HG02588 (cell line): ENCODE measurements at regions not wholly inside any gene's neighbourhood (a gene's known extent, or its start where the extent isn't known, plus 50 kb on each side); places are given as distances from the start of the nearest gene placed in this dataset.
"Not testable (repeated sequence)": the region's sequence is repeated elsewhere in the genome, so short reads cannot be mapped to it uniquely, and the experiment has no call there.

Source experiments
- ATAC-seq: cut with Tn5 transposase; IDR thresholded peaks from one replicate; pipeline ENCODE4 v1.9.1; 2021; ENCODE audit warnings: mild to moderate bottlenecking, moderate library complexity; ENCODE audit not compliant: unreplicated experiment

DNA sequence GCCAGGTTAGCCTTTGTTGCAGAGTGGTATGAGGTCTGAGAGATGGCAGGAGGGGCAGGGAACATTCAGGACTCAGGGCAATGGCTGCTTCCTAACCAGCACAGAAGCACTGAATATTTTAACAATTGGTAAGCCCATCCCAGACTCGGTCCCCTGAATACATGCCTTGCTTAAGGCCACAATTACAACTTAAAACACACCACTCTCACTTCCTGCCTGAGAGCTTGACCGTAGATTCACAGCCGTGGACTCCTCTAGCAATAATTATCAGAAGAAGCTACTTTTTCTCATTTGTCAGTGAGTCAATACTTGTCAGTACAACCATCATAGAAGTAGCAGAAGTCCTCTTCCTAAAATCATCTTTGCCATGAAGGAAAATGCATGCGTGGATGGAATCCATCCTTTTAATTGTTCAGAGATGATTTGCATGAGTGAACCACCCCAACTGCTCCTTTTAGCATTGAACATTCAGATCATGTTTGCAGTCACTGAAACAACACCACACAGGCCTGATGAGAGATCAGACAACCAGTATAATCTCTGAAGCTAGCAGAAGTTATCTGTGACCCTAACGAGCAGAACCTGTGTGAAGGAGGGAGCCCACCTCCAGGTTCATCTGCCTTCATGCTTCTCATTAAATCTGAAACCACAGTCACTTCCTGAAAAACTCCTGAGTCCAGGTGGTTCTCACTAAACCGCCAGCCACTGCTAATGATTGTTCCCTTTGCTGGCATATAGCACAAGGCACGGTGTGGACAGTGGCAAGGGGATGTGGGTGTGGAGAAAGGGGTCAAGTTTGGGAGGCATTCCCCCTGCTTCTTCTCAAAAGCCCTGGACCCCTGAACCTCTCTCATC is 333.9 kb upstream of the CNR1 start:
- peak; percentile 85 for ATAC-seq

DNA sequence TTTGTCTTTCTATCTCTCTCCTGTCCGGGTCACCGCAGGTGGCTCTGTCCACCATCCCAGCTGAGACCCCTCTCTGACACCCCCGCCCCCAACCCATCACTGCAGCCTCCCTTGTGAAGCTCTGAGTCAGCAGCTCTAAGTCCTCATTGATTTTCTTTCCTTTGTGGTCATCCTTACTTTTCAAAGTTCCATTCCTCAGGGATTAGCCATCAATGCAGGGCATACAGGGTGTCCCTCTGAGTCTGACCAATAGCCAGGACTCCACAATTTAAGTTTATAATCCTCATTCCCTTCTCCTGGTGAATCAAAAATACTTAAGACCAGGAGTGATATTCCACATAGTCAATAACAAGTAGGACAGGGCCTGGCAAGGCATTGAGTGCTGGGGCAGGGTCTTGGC is 333.3 kb upstream of the CNR1 start:
- ATAC-seq = no peak

DNA sequence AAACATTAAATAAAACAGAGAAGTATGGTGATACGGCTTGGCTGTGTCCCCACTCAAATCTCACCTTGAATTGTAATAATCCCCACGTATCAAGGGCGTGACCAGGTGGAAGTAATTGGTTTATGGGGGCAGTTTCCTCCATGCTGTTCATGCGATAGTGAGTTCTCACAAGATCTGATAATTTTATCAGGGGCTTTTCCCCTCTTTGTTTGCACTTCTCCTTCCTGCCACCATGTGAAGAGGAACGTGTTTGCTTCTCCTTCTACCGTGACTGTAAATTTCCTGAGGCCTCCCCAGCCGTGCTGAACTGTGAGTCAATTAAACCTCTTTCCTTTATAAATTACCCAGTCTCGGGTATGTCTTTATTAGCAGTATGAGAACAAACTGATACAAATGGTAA is 331.3 kb upstream of the CNR1 start:
- ATAC-seq = not testable (repeated sequence)

DNA sequence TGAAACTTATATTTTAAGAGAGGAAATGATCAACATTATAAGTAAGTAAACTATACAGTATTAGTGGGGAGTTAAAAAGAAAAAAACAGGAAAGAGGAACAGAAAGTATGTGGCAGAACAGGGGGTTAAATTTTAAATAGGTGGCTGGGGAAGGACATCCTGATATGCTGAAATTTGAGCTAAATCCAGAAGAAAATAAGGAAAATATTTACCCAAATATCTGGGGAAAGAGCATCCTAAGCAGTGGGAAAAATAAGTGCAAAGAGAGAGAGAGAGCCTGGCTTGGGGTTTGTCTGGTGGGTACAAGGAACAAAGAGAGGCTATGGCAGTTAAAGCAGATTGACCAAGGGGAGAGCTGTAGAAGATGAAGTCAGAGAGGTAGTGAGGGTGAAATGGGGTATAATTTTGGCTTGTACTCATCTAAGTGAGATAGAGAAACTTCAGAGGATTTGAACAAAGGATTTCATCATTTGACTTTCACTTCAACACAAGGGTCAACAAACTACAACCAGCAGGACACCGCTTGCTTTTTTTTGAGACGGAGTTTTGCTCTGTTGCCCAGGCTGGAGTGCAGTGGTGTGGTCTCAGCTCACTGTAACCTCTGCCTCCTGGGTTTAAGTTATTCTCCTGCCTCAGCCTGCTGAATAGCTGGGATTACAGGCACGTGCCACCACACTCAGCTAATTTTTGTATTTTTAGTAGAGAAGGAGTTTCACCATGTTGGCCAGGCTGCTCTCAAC is 328.4 kb upstream of the CNR1 start:
- ATAC-seq = peak; percentile 64

DNA sequence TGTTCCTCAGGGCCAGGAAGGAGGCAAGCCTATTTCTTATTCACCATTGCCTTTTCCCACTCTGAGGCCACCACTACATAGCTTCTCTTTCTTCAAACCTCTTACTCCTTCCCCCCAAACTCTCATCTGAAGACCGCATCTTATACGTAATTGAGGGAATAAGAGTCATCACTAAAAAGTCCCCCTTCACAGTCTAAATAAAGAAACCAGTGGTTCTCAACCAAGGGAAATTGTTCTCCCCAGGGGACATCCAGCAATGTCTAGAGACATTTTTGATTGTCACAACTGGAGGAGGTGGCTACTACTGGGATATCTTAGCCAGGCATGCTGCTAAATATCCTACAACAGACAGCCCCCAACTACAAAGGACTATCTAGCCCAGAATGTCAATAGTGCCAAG is 327.6 kb upstream of the CNR1 start:
- ATAC-seq = peak; percentile 37

DNA sequence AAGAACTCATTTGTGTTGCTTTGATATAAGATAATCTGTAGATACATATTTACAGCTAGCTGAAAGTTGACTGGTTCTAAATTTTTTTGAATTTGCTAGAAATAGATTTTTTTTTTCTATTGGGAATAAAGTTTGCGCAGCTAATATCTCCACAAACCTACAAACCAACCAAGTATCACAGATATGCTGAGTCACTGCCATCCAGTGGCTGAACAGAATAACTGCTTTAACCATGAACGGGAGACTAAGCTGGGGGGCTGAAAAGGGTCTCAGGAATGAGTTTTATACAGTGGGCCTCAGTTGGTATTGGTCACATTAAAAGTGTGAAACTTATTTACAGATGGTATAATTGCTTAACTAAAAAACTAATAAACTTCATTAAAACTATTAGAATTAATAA is 326.7 kb upstream of the CNR1 start:
- no peak for ATAC-seq

DNA sequence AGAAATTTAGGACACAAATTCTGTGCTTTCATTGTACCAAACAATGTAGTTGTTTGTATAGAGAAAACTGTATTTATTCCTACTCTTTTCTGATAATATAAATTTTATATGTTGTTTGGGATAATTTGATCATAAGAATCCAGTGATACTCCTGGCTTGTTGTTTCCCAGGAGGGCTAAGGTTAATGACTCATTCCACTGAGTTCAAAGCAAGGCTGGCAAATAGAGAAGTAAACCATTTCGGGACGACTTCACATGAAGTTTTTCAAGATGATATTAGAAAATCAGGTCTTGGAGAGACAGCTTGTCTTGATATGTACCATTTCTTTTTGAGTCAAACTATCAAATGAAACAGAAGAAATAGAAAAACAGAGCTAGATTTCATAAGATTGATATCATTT is 326.1 kb upstream of the CNR1 start:
- no peak for ATAC-seq

DNA sequence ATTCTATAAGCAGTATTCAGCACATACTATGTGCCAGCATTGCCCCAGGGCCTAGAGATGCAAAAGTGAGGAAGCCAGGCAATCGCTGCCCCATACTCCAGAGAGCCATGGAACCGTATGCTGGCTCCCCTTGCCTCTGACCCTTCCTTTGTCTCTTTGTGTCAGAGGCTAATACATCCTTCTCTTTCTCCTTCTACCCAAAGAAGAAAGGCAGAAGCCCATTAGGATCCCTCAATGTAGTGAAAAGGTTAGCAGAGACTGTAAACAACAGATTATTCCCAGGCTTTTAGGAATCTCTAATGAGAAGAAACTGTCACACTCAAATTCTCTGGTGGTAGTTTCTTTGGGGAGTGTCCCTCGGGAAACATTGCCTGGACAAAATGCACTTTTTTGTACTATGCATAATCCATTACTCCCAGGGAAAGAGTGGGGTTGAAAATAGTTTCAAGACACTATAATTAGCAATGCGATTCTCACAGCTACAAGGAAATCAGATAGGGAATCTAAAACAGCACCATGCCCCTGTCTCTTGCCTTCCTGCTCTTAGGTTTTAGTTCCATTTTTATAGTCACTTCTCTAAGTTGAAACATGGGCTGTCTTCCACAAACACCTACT is 325.2 kb upstream of the CNR1 start:
- no peak for ATAC-seq

DNA sequence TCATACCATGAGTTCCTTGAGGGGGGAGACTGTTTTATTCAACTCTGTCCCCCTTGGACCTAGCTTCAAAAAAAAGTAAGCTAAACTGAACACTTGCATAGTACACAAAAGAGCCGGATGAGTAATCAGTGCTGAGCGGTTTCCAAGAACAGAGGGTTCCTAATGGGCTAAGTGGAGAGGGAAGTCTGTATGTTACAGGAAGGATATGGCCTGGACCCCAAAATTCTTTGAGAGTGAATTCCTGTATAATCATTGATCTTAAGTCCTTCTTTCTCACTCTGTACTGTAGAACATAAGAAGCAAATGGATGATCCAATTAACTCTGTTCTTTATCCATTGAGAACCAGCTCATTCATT is 324.7 kb upstream of the CNR1 start:
- no peak for ATAC-seq

DNA sequence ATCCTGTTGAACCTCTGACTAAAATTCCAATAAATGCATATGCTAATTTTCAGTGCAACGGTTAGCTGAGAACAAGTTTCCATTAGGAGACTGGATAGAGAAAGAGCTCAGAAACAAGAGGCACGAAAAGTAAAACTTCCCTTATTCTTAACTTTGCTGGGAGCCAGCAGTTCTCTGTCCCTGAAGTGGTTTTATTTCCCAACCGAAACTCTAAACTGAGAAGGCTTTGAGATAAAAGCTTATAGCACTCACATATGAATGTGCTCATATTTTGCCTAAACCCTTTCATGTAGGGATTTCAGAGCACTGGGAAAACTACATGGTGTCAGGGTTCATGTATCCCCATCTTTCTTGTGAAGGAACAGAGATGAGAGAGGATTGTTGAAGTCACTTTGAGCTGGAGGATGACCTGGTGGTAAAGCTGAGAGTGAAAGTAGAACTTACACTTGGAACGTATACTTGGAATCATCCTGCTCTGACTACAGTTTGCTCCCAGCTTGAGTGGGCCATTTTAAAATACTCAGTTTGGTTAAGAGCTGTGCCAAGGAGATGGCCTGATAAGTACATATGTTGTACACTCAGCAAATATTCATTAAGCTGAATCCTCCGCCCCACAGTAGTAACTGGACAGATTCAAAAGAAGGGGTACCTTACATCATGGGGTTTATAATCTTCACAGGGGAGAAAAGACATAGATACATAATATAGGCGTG is 324.2 kb upstream of the CNR1 start:
- ATAC-seq = no peak

DNA sequence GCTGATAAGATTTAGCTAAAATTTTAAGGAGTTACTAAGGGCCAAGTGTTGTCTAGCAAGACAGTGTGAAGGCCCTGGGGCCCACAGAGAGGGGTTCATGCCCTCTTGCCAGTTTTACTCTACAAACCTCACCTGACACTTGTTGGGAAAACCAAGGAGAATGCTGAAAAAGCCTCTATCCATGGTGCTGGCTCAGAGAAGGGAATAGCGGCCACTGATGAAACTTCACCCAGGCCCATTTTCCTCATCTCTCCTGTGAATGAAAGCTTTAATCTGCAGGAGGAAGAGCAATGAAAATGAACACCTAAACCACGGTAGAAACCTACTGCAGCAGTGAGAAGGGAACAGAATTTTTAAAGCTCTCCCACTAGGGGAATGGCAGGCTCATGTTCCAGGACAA is 317.3 kb upstream of the CNR1 start:
- ATAC-seq = no peak

DNA sequence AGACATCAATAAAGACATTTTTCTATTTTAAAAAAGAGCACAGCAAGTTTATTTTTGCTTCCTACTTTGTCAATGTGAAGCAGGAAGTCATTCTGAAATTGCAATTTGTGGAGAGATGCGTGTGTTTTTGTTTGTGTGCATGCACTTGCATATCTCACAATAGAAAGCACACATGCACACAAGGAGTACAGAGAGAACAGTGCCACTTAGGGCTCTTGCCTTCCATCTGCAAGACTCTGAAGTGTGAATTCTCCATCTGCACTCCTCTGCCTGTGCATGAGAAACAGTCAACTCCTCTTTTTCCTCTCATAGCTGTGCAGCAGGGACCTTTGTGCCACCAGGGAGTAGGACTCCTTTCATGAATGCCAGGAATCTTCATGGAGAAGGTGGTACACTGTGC is 316.3 kb upstream of the CNR1 start:
- ATAC-seq = no peak

DNA sequence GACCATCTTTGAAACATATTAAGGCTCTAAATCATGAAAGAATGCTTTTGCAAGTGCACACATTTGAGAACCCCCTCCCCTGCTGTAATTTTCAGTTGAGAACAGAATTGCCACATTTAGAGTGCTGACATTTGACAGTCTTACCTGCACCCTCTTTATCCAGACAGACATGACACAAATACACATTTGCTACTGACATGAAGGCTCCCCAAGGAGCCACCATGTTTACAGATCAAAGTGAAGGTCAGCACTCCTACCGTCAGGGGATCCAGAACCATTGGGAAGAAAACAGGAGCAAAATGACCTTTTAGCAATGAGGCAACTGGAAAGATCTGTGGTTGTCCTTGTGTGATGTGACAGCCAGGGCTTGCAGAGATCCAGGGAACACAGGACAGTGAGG is 315.4 kb upstream of the CNR1 start:
- ATAC-seq = no peak

DNA sequence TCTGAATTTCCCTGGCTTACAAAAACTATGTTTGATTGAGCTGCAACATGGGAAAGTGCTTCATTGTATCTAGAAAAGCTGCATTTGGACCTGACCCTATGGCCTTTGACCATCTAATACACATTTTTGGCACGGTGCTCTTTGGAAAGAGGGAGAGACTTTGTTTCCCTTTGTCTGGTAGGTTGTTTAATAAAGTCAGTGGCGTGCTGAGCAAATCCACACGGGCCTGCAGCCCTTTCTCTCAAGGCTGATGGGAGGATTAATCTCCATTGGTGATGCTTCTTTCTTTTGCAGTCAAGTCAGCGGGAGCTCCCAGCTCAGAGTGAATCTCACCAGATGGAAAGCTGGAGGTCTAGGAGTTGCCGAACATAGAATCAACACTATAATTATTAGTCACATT is 314.7 kb upstream of the CNR1 start:
- ATAC-seq = no peak

DNA sequence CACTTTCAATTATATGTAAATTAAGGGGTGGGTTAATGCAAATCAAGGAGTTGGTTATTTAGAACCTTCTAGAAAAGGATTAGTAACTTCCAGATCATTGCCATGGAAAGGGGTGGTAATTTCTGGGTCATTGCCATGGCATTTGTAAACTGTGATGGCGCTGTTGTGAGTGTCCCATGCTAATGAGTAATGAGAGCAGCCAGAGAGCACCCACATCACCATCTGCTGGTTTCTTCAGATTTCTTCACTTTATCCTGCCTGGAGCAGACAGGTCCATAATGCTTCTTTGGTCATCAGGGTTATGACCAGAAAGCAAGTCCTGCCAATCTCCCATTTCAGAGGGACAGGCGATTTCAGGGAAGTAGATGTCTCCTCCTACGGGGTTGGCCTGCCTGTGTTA is 311.3 kb upstream of the CNR1 start:
- no peak for ATAC-seq

DNA sequence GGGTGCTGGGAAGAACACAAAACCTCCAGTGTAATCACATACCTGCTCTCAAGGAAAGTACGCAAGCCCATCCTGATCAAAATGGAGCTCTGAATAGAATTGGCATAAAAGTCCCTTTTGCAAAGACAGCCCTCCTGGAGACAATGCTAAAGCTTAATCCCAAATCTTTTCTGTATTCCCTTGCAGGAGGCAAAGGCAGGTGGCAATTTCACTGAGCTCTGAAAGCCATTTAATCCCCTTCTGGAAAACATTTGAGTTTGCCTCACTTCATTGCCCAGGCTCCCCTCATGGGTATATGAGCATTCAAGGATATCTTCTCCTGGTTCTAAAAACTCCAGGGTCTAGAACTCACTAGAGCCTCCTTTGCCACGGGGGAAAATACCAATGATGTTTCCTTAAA is 310.2 kb upstream of the CNR1 start:
- no peak for ATAC-seq

DNA sequence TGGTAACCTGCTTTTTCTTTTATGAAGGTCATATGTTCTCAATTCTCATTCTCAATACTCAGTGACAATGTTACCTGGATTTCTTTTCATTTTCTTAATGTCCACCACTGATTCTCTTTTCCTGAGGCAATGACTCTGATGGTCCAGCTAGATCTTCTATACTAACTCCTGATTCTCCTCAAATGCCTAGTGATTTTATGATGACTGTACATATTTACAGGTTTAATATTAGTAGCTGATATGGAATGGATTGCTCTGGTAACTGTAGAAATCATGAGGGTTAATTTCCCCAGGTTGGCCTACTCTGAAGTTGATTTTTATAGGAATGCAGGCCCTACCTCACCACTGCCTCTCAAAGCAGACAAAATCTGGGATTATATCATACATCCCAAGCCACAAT is 308.6 kb upstream of the CNR1 start:
- no peak for ATAC-seq

DNA sequence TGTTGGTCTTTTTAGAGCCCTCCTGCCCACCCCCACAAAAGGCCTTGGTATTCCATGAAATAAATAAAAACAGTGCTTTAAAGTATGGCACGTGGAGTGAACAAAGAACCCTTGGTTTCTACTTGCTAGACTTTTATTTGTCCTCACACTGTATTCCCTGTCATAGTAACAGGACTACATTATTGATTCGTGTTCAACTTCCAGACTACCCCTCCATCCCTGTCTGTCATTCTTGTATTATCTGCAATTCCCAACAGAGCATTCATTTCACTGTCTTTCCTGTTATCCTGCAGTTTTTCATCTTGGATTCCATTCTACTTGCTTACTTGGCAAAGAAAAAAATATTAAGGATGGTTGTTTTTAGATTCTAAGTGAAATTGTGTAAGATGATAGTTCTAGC is 307.4 kb upstream of the CNR1 start:
- ATAC-seq = no peak

DNA sequence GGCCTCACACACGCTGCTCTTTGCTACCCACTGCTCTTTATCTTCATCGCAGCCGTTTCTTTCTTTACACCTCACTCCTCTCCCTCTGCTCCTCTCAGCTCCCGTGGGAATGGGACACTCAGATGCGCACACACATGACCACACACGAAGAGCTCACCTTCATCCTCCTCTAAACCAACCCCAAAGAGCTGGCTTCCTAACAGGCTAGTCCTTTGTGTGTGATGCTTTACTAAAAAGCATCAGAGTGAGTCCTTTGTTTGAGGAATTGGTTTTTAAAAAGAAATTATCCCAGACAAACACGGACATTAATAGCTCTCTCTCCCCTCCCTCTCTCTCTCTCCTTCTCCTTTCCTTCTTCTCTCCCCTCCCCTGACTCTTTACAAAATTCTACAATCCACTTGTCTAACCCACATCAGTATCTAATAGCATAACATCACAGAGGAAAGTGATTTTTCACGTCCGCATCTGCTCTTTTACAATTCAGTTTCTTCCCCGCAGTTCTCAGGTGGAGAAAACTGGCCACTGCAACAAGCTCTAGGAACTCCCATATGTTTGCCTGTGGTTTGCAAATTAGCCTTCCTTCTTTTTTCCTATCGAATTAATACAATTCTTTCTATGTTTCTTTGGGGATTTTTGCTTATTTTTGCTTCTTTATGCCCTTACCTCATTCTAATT is 306.8 kb upstream of the CNR1 start:
- ATAC-seq = no peak

DNA sequence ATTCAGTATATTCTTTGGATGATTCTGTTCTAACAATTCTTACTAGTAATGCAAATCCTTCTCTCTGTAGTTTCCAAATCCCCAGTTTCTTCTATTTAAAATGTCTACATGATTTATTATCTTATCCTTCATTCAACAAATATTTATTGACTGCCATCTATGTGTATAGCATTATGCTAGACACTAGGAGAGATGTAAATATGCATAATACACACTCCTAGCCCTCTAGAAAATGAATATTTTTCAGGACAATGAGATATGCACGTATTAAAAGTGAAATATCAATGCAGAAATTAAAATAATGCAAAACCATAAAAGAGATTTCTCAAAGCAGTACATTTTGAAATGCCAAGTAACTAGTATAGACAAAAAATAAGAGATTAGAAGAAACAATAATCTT is 293.5 kb upstream of the CNR1 start:
- ATAC-seq = no peak

DNA sequence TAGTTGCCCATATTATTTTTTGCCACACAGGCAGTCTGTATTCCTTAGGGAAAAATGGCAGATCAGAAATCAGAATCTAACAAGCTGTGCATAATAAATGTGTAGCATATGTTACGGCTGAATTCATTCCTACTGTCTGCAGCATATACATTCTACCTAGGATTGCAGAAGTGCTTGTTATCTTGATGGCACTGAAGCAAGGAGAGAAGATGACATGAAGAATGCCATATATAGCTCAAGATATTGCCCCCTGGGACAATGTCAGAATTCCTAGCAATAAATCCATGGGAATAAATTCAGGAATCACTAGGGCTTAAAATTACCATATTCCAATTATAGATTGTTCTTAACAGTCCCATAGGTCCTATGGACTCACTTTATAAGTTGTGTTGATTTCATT is 293.0 kb upstream of the CNR1 start:
- ATAC-seq = no peak
